HG02642 (cell line): ENCODE measurements at regions not wholly inside any gene's neighbourhood (a gene's known extent, or its start where the extent isn't known, plus 50 kb on each side); places are given as distances from the start of the nearest gene placed in this dataset.

Source experiments
- ATAC-seq: cut with Tn5 transposase; IDR thresholded peaks from one replicate; pipeline ENCODE4 v1.9.1; 2021; ENCODE audit warnings: mild to moderate bottlenecking; ENCODE audit not compliant: unreplicated experiment, poor library complexity

DNA sequence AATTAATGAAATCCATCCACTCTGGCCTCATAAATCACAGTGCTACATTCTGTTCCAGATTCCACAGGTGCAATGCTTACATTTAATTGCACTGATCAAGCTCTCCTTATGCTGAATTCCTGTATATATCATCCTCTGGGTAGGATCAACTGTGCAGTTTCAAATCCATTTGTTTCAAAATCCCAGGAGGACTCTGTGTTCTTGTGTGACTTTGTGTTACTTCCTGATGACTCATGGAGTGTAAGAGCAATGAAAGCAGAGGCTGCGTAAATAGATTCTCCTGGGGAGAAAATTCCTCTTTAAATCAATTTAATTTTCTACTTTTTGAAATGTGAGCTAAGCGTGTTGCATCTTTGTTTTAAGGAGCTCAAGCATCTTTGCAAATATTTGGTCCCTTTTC, 752.7 kb downstream of the METTL15 start:
- ATAC-seq, result no peak

DNA sequence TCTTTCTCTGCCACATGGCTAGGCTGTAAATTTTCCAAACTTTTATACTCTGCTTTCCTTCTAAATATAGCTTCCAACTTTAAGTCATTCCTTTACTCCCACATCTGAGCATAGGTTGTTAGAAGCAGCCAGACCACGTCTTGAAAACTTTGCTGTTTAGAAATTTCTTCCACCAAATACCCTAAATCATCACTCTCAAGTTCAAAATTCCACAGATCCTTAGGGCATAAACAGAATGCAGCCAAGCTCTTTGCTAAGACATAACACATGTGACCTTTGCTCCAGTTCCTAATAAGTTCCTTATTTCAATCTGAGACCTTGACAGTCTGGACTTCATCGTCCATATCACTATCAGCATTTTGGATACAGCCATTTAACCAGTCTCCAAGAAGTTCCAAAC, 749.9 kb downstream of the METTL15 start:
- no peak for ATAC-seq

DNA sequence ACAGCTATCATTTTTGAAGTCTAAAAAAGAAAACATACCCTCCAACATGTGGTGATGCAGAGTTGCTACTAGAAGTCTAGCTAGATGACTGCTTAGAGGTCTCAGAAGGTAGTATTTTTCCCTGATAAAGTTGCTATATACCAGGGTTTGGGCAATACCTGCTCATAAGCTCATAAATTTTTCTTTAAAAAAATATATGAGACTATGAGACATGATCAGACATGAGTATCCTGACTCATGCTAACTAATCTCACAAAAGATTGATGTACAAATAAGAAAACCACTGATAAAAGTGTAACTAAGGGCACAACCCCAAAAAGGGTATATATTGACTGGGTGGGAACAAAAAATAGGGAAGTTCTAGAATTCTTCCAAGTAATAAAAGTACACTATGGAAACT, 740.9 kb downstream of the METTL15 start:
- no peak for ATAC-seq

DNA sequence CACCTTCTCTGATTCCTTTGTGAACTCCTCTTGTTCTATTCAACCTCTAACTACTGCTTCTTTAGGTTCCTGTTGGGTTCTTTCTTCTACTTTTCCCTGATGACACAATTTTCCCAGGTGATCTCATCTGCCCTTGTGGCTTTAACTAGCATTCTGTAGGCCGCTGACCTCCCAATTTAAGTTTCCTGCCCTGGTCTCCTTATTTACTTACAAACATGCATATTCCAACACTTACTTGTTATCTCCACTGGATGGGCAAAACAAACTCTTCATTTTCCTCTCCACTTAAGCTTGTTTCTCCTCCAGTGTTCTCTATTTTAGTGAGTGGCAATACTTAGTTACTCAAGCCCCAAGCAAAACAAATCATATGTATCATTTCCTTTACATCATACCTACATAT, 734.5 kb downstream of the METTL15 start:
- ATAC-seq, result no peak

DNA sequence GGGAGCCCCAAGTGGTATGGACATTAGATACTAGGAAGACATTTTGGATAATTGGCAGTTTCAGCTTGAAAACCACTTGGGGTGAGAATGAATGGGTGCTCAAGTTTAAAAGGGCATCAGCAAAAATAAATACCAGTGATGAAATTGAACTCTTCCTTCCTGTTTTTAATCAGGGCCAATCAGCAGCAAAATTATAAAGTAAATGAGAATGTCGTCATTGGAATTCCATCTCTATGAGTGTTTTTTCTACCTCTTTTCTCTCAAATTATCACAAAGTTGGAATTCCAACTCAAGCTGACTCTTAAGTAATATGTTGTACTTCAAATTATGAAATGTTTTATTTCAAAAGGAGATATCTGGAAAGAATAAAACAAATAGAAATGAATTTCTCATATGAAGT, 730.6 kb downstream of the METTL15 start:
- no peak for ATAC-seq

DNA sequence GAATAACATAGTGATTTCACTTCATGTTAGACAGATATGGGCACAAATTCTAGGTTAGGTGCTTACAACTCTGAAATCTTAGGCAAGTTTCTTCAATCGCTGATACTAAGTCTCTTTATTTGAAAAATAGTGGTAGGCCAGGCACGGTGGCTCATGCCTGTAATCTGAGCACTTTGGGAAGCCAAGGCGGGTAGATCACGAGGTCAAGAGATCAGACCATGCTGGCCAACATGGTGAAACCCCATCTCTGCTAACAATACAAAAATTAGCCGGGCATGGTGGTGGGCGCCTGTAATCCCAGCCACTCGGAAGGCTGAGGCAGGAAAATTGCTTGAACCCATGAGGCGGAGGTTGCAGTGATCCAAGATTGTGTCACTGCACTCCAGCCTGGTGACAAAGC, 729.4 kb downstream of the METTL15 start:
- no peak for ATAC-seq

DNA sequence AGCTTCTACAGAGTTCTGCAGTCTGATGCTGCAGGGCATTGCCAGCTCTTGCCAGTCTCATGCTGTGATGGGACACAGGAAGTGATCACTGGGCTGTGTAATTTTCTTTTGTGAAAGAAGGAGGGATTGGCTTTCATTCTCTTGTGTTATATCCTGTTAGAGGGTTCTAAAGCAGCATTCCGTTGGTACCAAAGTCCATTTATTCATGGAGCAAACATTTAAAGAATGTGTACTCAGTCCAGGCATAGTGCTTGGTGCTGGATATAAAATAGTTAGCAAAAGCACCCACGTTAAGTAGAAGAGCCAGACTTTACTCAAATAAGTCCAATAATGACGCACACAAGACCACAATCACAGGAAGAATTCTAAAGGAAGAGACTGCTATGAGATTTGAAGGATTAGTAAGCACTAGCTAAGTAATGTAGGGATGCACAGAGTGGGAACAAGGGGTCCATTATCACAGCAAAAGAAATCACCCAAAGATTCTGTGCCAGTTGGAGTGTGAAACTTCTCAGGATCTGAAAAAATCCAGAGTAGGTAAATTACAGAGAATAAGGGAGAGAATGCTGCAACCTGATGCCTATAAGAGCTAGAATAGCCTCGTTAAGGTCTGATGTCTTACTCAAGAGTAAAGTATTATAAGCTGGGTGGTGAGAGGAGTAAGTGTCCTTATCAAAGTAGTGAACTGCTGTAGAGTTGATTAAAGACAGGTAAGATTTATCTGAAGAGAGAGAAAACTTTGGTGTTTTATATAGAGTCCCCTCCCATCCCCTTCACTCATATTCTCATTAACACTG, 728.3 kb downstream of the METTL15 start:
- ATAC-seq, result no peak

DNA sequence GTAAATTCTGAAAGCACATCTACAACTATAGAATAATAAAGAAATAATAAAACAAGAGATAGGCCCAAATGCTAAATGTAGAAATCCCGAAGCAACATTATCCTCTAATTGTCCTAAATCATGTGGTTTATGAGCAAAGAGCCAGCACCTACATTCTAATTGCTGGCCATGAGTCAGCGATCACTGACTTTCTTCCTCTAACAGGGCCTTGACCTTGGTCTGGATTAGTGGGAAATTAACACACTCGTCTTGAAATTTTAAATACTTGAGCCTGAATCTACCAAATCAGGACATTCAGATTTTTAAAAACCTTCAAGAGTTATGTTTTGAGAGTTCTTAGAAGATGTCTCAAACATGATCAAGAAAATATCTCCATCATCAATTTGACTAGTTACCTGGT, 727.6 kb downstream of the METTL15 start:
- ATAC-seq, result no peak

DNA sequence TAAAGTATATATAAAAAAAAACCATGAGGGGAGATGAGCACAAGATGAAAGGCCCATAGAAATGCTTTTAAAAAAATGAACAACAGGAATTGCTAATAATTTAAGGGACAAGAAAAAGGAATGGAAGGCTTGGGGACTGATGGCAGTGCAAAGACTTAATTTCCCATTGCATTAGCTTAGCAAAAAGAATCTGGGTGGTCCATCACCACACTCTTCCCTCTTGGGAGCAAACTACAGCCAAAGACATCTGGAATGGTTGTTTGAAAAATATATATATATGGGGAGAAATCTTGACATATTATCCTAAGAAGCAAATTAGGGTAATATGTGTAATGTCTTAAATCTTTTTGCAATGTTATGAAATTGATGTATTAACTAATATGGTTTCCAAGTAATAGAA, 727.1 kb downstream of the METTL15 start:
- no peak for ATAC-seq

DNA sequence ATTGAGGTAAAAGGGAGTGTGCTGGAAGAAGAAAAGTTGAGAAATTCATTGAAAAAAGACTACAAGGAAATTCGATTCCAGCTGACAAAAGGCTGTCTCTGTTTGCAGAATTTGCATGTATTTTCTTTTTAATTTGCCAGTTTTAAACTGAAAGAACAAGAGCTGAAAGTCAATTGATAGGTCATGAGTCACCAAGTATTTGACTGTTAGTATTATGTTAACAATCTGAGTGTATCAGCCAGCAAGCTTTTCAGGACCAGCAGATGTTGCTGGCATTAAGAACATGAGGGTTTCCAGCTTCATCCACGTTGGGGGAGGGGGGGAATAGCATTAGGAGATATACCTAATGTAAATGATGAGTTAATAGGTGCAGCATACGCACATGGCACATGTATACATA, 726.7 kb downstream of the METTL15 start:
- ATAC-seq, result no peak

DNA sequence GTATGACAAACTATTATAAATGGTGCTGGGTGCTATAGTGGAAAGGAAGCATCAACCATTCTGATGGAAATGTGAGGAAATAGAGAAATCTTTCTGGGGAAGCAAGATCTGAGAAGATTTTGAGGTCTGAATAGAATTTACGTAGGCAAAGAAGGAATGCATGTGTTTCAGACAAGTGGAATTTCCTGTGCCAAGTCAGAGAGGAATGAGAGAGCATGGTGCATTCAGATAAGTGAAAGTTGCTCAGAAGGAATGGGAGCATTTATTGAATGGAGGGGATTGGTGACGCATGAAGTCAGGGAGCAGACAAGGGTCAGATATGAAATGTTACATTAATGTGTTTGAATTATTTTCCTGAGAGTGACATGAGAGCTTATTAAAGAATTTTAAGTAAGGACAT, 725.5 kb downstream of the METTL15 start:
- ATAC-seq, result no peak

DNA sequence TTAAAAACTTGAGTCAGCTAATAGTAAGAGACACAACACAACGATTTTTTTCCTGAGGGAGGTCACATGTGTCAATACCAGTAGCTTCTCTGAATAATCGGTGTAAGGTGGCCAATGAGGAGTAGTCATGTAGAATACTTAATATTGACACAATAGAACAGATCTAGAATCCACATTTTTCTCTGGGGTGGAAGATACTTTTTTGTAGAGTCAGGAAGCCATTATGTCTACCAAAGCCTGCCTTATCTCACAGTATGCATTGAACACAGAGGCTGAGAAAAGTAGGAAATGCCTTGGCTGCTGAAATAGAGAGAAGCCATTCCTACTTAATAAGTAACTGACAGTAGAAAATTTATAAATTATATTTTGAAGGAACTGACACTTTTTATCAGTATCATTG, 725.0 kb downstream of the METTL15 start:
- no peak for ATAC-seq

DNA sequence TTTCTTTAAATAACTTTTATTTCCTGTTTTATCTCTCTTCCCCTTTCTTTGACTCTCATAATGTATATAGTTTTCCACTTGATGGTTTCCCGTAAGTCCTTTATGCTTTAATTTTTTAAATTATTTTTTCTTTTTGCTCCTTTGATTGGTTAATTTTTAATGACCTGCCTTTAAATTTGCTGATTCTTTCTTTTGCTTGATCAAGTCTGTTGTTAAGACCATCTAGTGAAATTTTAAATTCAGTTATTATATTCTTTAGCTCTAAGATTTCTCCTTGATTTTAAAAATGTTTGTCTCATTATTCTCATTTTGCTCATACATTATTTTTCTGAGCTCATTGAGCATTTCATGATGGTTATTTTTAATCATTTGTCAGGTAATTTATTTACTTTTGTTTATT, 718.6 kb downstream of the METTL15 start:
- ATAC-seq, result no peak

DNA sequence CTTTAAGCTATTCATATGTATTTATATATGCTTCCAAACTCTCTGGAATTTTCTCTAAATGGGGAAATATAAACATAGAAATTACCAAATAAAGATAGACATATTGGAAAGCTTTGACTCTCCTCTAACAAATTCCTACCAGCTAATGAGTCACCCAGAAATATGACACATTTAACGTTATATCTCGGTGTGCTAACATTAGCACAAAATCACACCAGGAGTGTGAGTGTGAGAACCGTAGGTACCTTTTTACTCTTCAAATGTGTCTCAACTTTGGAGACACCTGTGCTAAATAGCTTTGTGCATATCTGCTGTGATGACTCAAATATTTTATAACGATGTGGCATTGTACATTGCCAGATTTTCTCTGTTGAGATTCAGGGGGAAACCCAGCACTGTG, 714.4 kb downstream of the METTL15 start:
- no peak for ATAC-seq

DNA sequence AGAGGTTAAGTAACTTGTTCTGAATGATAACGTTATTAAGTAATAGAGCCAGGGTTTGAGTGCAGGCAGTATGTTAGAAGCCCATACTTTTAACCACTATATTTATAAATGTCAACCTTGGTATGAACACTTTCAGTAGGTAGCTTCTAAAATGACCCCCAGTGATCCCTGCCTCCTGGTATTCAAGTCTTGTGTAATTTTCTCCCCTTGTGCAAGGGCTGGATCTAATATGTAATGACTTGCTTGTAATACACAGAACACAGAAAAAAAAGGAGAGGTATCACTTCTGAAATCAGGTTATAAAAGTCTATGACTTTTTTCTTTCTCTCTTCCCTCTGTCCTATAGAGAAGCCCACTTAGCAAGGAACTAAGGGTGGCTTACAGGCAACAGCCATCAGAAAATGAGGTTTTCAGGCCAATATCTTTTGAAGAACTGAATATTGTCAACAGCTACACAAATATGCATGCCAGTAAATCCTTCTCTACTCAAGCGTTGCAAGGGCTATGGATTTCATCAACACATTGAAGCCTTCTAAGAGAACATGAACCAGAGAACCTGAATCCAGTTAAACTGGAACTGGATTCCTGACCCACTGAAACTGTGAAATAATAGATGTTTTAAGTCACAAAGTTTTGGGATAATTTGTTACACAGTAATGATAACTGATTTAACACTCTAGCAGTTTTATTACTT, 712.3 kb downstream of the METTL15 start:
- no peak for ATAC-seq

DNA sequence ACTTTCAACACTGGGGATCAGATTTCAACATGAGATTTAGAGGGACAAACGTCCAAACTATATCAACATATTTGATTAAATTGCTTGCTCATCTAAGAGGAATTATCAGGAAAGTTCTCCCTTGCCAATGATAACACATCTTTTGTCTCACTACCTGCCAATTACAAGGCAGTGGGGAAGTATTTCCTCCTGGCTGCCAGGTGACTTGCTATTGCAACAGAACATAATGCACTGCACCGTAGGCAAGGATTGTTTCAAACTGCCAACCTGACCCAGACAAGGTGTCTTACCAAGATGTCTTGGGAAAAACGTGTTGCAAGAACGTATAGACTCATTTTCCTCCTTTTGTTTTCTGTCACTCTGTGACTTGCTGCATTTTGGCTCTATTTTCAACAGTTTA, 711.6 kb downstream of the METTL15 start:
- ATAC-seq, result no peak

DNA sequence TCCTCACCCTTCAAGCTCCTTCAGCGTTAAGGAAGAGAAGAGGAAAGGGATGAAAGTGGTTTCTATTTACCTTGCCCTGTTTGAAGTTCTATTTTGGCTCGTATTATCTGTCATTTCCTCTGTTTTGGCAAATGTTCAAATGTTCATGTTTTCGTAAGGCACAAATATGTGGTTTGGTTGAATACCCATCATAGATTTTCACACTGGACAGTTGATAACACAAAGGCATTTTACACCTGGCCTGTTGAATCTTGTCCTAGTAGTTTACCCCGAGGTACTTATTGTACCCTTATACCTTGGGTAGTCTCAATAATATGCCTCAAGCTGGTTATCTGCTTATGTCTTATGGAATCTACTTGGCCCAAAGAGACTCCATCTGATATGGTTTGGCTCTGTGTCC, 706.9 kb downstream of the METTL15 start:
- ATAC-seq, result no peak

DNA sequence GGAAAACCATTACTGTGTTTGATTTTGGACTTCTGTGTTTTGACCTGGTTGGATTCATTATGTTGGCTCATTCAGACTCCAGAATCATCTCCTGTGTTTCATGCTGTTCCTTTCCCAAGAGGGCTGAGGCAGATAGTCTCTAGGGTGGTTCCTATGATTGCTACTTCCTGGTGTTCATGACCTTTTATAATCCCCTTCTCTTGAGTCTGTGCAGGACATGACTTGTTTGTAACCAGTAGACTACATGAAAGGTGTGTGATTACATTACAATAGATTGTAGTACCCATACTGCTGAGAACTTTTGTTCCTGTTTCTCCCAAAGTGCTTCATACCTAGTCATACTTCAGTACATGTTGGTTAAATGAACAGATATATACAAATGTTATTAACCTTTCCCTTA, 700.6 kb downstream of the METTL15 start:
- no peak for ATAC-seq

DNA sequence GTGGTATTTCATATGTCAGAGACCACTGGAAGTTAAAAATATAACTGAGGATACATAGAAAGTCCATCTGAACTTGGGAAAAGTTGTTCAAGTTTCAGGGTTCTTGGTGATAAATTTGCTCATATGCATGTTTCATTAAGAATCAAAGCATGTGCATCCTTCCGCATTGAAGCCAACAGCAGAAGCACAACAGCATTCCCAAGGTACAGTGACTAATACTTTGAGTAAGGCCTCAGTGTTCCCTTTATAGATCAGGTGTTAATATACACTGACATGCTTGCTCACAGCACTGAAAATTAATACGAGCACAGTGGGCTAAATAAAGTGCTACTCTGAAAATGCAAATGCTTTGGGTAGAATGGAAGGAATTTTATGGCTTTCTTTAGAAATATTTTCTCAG, 691.1 kb downstream of the METTL15 start:
- ATAC-seq, result no peak

DNA sequence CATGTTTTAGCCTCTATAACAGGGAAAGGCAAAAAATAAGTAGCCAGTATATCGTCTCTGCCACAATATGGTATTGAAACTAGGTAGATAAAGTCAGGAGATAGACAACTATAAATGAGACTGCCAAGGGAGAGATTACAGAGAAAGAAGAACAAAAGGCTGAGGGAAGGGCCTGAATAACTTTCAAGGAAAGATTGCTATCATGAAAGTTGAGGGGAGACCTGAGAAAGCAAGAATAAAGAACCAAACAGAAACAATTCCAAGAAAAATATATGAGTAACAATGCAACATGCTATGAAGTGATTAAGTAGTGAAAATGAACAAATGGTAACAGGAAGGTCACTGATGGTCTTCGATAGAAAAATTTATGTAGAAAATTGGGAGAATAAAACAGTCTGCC, 690.1 kb downstream of the METTL15 start:
- ATAC-seq, result no peak

DNA sequence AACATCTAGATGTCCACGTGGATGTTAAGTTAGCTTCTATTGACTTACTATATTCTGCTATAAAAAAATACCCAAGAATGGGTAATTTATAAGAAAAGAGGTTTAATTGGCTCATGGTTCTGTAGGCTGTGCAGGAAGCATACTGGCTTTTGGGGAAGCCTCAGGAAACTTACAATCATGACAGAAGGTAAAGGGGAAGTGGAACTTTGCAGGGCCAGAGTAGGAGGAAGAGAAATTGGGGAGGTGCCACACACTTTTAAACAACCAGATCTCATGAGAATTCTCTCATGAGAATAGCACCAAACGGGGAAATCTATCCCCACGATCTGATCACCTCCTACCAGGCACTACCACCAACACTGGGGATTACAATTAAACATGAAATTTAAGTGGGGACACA, 689.3 kb downstream of the METTL15 start:
- no peak for ATAC-seq

DNA sequence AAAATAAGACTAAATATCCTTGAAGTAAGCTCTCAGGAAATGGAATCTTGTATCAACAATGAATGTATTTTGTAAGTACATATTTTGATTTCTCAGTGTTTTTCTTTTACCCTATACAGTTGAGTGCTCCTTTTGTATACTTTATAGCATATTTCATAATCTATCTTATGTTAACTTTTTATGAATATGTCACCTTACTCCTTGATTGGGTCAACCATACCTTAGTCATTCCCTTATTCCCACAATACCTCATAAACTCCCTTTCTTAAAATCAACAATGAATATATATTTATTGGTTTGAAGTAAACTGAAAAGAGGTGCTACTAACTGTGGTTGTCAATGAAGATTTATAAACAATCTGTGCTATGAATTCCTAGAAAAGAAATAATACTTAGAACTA, 686.2 kb downstream of the METTL15 start:
- ATAC-seq, result no peak
